ENCODE measurements at regions not wholly inside any gene's neighbourhood (a gene's known extent, or its start where the extent isn't known, plus 50 kb on each side); places are given as distances from the start of the nearest gene placed in this dataset.
"Not testable (repeated sequence)": the region's sequence is repeated elsewhere in the genome, so short reads cannot be mapped to it uniquely, and the experiment has no call there.

DNA sequence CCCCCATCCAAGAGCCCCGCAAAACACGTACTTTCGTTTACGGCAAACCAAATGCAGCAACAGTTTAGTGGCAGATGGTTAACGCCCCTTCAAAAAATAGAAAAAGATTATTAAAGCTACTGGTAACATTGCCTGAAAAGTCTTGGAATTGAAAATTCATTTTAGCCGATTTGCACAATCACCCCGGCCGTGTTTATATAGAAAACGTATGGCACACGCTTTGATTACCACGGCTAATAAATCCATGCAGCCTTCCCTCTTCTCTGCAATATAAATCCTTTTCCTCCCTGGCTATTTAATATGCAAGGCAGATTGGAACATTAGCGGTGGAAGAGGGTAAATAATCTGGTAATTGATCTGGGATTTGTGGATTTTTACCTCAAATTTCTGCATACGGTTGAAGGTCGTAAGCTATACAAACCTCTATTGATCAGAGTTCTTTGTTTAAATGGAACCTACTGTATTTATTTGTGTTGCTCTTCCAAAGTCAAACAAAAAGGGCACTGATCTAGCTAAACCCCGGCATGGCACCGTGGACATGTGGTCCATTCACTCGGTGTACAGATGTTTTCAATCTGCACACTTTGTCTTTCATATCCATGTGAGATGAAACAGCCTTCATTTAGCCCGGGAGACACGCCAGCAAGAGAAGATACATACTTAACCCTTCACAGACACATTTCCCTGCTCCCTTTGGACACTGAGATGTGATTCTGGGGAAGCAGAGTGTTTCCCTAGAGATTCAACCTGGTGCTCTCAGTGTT, 238.1 kb upstream of the MAF start:
- WGBS = 95% methylated on average over 19 of the region's 19 CpGs
- no peak overlapping the region for H3K4me3 ChIP-seq (ENCODE audit: low read length)

DNA sequence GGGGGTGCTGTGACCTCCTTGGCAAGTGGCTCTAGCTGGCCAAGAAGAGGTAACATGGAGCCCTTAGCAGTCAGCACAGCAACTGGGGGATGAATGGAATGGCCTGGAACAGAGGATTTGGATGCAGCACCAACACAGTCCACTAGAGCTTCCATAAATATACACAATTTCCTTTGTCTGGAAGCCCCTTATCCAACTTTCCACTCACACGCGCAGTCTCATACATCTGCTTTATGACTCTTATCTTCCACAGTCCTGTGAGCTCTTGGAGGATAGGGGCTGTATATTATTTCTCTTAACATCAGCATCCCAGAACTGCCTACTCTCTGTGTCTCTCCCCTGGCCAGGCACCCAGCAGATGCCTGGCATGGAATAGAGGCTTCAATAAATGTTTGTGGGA, 235.6 kb upstream of the MAF start:
- no peak overlapping the region for H3K27ac ChIP-seq (ENCODE audit: low read depth, low read length)
- no peaks in the 10 kb centered on the region for H3K9me3 ChIP-seq (ENCODE audit: insufficient read depth, low read depth, low read length)
- no peaks in the 10 kb centered on the region for H3K4me1 ChIP-seq (ENCODE audit: insufficient read depth, low read length)
- no peak overlapping the region for H3K4me3 ChIP-seq (ENCODE audit: low read length)
- no peaks in the 10 kb centered on the region for H3K27me3 ChIP-seq (ENCODE audit: insufficient read depth, low read length)
- WGBS = 100% methylated on average over 2 of the region's 2 CpGs
- no peak overlapping the region for H3K9ac ChIP-seq (ENCODE audit: low read depth, low read length)
- no peaks in the 10 kb centered on the region for H3K36me3 ChIP-seq (ENCODE audit: insufficient read depth, low read length)

More for the DNA sequence above, 238.1 kb upstream of the MAF start:
- Histone ChIP-seq H3K4me1 (ENCODE audit: insufficient read depth, low read length) (no peaks in the 10 kb centered on the region), H3K27me3 (ENCODE audit: insufficient read depth, low read length) (no peaks in the 10 kb centered on the region), H3K27ac (ENCODE audit: low read depth, low read length) (no peak overlapping the region), H3K36me3 (ENCODE audit: insufficient read depth, low read length) (no peaks in the 10 kb centered on the region), H3K9me3 (ENCODE audit: insufficient read depth, low read depth, low read length) (no peaks in the 10 kb centered on the region), H3K9ac (ENCODE audit: low read depth, low read length) (no peak overlapping the region)

DNA sequence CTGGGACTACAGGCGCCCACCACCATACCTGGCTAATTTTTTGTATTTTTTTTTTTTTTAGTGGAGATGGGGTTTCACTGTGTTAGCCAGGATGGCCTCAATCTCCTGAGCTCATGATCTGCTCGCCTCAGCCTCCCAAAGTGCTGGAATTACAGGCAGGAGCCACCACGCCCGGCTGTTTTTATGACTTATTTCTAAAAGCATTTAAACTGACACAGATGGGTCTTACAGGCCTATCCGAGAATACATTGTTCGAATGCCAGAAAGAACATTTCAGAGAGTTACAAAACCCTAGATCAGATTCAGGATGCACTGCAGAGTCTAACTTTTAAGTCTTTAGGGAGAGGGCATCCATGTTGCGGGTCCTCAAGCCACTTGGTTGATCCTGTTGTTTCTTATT, 234.7 kb upstream of the MAF start:
- no peaks in the 10 kb centered on the region for H3K4me1 ChIP-seq (ENCODE audit: insufficient read depth, low read length)
- H3K27me3 ChIP-seq (ENCODE audit: insufficient read depth, low read length) = no peaks in the 10 kb centered on the region
- no peak overlapping the region for H3K9ac ChIP-seq (ENCODE audit: low read depth, low read length)
- no peaks in the 10 kb centered on the region for H3K36me3 ChIP-seq (ENCODE audit: insufficient read depth, low read length)
- H3K27ac ChIP-seq (ENCODE audit: low read depth, low read length) = no peak overlapping the region
- WGBS = 97% methylated on average over 7 of the region's 7 CpGs
- no peak overlapping the region for H3K4me3 ChIP-seq (ENCODE audit: low read length)
- no peaks in the 10 kb centered on the region for H3K9me3 ChIP-seq (ENCODE audit: insufficient read depth, low read depth, low read length)

DNA sequence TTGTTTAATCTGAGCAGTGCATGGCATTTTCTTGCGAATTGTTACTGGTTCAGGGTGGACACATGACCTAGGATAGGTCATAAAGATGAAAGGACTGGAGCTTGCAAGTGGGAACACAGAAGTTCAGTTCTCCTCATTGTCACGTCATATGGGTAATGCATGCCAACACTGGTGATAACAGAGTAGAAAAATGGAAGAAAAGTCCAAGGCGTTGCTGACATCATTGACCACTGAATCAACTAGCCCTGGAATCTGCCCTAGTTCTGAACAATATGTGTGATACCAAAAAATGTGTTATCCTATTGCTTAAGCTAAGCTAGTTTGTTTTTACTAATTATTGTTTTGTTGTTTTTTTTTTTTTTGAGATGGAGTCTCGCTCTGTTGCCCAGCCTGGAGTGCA, 234.2 kb upstream of the MAF start:
- Histone ChIP-seq H3K4me1 (ENCODE audit: insufficient read depth, low read length) (no peaks in the 10 kb centered on the region), H3K27me3 (ENCODE audit: insufficient read depth, low read length) (no peaks in the 10 kb centered on the region), H3K9me3 (ENCODE audit: insufficient read depth, low read depth, low read length) (no peaks in the 10 kb centered on the region), H3K27ac (ENCODE audit: low read depth, low read length) (no peak overlapping the region), H3K4me3 (ENCODE audit: low read length) (no peak overlapping the region), H3K9ac (ENCODE audit: low read depth, low read length) (no peak overlapping the region), H3K36me3 (ENCODE audit: insufficient read depth, low read length) (no peaks in the 10 kb centered on the region)
- WGBS = 96% methylated on average over 4 of the region's 4 CpGs

DNA sequence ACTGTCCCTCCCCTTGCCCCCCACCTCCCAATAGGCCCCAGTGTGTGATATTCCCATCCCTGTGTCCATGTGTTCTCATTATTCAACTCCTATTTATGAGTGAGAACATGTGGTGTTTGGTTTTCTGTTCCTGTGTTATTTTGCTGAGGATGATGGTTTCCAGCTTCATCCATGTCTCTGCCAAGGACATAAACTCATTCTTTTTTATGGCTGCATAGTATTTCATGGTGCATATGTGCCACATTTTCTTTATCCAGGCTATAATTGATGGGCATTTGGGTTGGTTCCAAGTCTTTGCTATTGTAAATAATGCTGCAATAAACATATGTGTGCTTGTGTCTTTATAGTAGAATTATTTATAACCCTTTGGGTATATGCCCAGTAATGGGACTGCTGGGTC, 233.5 kb upstream of the MAF start:
- not testable (repeated sequence) for H3K9ac ChIP-seq (ENCODE audit: low read depth, low read length); H3K4me3 ChIP-seq (ENCODE audit: low read length); H3K4me1 ChIP-seq (ENCODE audit: insufficient read depth, low read length); H3K9me3 ChIP-seq (ENCODE audit: insufficient read depth, low read depth, low read length); H3K36me3 ChIP-seq (ENCODE audit: insufficient read depth, low read length); H3K27me3 ChIP-seq (ENCODE audit: insufficient read depth, low read length); H3K27ac ChIP-seq (ENCODE audit: low read depth, low read length)

DNA sequence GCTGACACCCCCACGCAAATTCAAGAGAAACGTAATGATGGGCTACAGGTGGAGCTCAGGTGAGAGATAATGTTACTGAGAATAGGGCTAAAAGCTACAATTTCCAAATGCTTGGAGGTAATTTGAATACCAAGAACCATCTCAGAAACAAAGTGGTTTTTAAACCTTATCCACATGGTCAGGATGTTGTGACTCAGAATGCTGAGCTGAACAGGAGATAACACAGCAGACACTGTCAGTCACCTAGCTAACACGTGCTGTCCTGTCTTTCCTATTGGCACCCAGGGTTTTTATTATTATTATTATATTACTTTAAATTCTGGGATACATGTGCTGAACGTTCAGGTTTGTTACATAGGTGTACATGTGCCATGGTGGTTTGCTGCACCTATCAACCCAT, 233.0 kb upstream of the MAF start:
- no peaks in the 10 kb centered on the region for H3K27me3 ChIP-seq (ENCODE audit: insufficient read depth, low read length)
- no peaks in the 10 kb centered on the region for H3K9me3 ChIP-seq (ENCODE audit: insufficient read depth, low read depth, low read length)
- no peak overlapping the region for H3K27ac ChIP-seq (ENCODE audit: low read depth, low read length)
- H3K36me3 ChIP-seq (ENCODE audit: insufficient read depth, low read length) = no peaks in the 10 kb centered on the region
- 83% methylated on average over 3 of the region's 4 CpGs for WGBS
- H3K4me1 ChIP-seq (ENCODE audit: insufficient read depth, low read length) = no peaks in the 10 kb centered on the region
- no peak overlapping the region for H3K9ac ChIP-seq (ENCODE audit: low read depth, low read length)
- no peak overlapping the region for H3K4me3 ChIP-seq (ENCODE audit: low read length)

DNA sequence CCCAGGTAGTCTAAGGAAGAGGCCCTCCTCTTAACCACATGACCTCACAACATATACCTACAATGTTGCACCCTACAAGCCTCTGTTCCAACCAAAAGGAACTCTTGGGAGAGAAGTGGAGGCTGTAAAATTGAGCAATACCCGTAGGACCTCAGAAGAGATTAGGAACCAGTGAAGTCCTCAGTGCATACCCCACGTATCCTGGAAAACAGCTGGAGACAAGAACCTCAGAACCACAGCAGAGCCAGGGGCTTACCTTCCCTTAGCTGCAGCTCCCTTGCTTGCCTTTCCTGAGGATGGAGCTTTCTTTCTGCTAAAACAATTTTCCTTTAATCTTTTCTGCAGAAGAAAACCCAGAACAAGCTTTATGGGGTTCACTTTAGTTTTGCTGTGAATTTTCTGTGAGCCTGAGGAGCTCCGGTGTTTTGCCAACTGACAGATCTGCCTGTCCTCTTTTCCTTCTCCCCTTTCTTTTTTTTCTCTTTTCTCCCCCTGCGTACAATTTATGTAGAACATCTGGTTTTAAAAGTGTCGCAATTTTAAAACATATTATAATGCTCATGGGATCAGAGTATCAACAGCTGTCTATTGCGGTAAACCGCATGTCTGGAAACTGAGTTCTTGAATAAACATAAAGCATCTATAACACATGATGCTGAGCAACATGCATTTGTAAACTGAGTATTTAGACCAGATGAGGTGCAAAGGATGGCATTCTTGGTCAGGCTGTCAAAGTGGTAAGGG, 226.4 kb upstream of the MAF start:
- H3K27ac ChIP-seq (ENCODE audit: low read depth, low read length) = no peak overlapping the region
- no peaks in the 10 kb centered on the region for H3K27me3 ChIP-seq (ENCODE audit: insufficient read depth, low read length)
- no peak overlapping the region for H3K9ac ChIP-seq (ENCODE audit: low read depth, low read length)
- H3K9me3 ChIP-seq (ENCODE audit: insufficient read depth, low read depth, low read length) = no peaks in the 10 kb centered on the region
- H3K36me3 ChIP-seq (ENCODE audit: insufficient read depth, low read length) = no peaks in the 10 kb centered on the region
- 93% methylated on average over 7 of the region's 7 CpGs for WGBS
- no peak overlapping the region for H3K4me3 ChIP-seq (ENCODE audit: low read length)
- H3K4me1 ChIP-seq (ENCODE audit: insufficient read depth, low read length) = no peaks in the 10 kb centered on the region

DNA sequence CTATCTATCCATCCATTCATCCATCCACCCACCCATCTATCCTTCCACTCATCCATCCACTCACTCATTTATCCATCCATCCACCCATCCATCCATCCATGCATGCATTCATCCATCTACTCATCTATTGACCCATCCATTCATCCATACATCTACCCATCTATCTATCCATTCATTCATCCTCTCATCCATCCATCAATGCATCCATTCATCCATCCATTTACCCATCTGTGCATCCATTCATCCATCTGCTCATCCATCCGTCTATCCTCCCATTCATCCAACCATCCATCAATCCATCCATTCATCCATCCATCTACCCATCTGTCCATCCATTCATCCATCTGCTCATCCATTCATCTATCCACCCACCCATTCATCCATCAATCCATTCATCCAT, 224.5 kb upstream of the MAF start:
- no peaks in the 10 kb centered on the region for H3K36me3 ChIP-seq (ENCODE audit: insufficient read depth, low read length)
- no peaks in the 10 kb centered on the region for H3K9me3 ChIP-seq (ENCODE audit: insufficient read depth, low read depth, low read length)
- H3K4me3 ChIP-seq (ENCODE audit: low read length) = no peak overlapping the region
- H3K4me1 ChIP-seq (ENCODE audit: insufficient read depth, low read length) = no peaks in the 10 kb centered on the region
- no peak overlapping the region for H3K27ac ChIP-seq (ENCODE audit: low read depth, low read length)
- no peak overlapping the region for H3K9ac ChIP-seq (ENCODE audit: low read depth, low read length)
- WGBS = 91% methylated on average over 1 of the region's 1 CpG
- H3K27me3 ChIP-seq (ENCODE audit: insufficient read depth, low read length) = no peaks in the 10 kb centered on the region

DNA sequence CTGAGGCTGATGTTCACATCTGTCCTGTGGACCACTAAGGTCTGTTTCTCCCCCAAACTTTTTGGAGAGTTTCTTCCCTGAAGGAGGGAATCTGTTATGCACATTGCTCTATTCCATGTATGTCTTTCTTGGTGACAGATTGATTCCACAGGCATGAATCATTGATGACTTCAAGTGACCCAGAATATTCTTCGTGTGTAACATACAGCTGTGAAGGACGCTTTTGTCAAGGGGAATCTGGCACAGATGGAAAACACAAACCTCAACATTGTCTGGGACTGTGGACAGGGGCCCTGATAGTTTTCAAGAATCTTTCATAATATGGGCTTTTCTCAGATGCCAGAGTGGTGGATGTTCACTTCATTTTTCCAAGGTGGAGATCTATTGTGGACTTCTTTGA, 223.1 kb upstream of the MAF start:
- Histone ChIP-seq H3K9ac (ENCODE audit: low read depth, low read length) (no peak overlapping the region), H3K27me3 (ENCODE audit: insufficient read depth, low read length) (no peaks in the 10 kb centered on the region), H3K4me1 (ENCODE audit: insufficient read depth, low read length) (no peaks in the 10 kb centered on the region), H3K4me3 (ENCODE audit: low read length) (no peak overlapping the region), H3K27ac (ENCODE audit: low read depth, low read length) (no peak overlapping the region), H3K36me3 (ENCODE audit: insufficient read depth, low read length) (no peaks in the 10 kb centered on the region), H3K9me3 (ENCODE audit: insufficient read depth, low read depth, low read length) (no peaks in the 10 kb centered on the region)
- WGBS = 94% methylated on average over 2 of the region's 2 CpGs

DNA sequence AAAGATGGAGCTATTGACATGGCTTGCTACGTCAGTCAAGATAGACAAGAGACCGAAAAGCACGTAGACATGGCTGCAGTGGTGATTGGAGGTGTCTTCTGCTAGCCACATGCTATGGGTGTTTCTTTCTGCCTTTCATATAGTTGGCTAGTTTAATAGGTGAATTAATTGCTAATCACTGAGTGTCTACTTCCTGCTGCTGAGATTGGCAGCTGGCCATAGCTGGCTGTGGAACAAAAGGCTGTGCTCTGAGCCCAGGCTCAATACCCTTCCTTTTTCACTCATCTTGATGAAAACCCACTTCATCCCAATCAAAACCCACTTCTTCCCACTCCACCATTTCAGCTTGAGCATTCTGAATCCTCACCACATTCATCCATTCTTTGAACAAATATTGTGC, 221.4 kb upstream of the MAF start:
- Histone ChIP-seq H3K9ac (ENCODE audit: low read depth, low read length) (no peak overlapping the region), H3K4me1 (ENCODE audit: insufficient read depth, low read length) (no peaks in the 10 kb centered on the region), H3K4me3 (ENCODE audit: low read length) (no peak overlapping the region), H3K27me3 (ENCODE audit: insufficient read depth, low read length) (no peaks in the 10 kb centered on the region), H3K27ac (ENCODE audit: low read depth, low read length) (no peak overlapping the region), H3K36me3 (ENCODE audit: insufficient read depth, low read length) (no peaks in the 10 kb centered on the region), H3K9me3 (ENCODE audit: insufficient read depth, low read depth, low read length) (no peaks in the 10 kb centered on the region)
- 97% methylated on average over 3 of the region's 3 CpGs for WGBS

DNA sequence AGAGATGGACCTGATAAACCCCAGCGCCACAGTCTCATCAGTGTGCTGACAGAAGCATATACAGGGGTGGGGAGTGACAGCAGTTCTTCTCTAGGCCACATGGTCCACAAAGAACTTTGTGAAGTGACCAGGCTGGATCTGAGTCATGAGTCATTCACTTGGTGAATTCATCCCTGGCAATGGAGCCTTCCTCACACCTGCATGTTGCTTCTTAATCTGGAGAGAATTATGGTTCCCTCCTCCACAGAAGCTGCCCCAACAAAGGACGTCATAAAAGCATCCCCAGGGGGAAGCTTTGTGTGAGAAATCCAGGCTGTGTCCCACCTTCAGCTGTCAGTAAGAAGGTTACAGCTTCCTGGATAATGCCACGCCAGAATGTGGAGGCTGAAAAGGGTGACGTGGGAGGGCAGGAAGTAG, 215.6 kb upstream of the MAF start:
- 89% methylated on average over 4 of the region's 4 CpGs for WGBS
- Histone ChIP-seq H3K27ac (ENCODE audit: low read depth, low read length) (no peak overlapping the region), H3K4me3 (ENCODE audit: low read length) (no peak overlapping the region), H3K9ac (ENCODE audit: low read depth, low read length) (no peak overlapping the region), H3K4me1 (ENCODE audit: insufficient read depth, low read length) (no peaks in the 10 kb centered on the region), H3K36me3 (ENCODE audit: insufficient read depth, low read length) (no peaks in the 10 kb centered on the region), H3K9me3 (ENCODE audit: insufficient read depth, low read depth, low read length) (no peaks in the 10 kb centered on the region), H3K27me3 (ENCODE audit: insufficient read depth, low read length) (no peaks in the 10 kb centered on the region)
